ENCODE measurements at regions not wholly inside any gene's neighbourhood (a gene's known extent, or its start where the extent isn't known, plus 50 kb on each side); places are given as distances from the start of the nearest gene placed in this dataset.

DNA sequence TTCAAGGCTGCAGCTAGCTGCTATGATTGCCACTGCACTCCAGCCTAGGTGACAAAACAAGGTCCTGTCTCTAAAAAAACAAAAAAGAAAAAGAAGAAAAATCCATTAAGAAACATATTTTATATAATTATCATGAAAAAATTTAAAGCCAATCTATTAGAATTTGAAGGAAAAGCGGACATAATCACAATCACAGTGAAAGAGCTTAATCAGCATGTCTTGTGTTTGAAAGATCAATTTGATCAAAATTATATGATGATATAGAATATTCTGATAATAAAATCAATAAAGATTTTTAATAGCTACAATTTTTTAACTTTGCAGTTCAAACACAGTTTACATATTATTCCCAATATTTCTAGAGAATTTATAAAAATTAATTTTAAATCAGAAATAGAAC, 210.1 kb downstream of the MEX3B start:
- TF ChIP-seq TAF1 (IDR thresholded peaks at IDR 0.05; ENCODE audit: borderline replicate concordance, low read depth, low read length): no peak
- no peak for TF ChIP-seq FOXM1 (IDR thresholded peaks at IDR 0.05; ENCODE audit: low read depth)
- TF ChIP-seq, protein P1, sequence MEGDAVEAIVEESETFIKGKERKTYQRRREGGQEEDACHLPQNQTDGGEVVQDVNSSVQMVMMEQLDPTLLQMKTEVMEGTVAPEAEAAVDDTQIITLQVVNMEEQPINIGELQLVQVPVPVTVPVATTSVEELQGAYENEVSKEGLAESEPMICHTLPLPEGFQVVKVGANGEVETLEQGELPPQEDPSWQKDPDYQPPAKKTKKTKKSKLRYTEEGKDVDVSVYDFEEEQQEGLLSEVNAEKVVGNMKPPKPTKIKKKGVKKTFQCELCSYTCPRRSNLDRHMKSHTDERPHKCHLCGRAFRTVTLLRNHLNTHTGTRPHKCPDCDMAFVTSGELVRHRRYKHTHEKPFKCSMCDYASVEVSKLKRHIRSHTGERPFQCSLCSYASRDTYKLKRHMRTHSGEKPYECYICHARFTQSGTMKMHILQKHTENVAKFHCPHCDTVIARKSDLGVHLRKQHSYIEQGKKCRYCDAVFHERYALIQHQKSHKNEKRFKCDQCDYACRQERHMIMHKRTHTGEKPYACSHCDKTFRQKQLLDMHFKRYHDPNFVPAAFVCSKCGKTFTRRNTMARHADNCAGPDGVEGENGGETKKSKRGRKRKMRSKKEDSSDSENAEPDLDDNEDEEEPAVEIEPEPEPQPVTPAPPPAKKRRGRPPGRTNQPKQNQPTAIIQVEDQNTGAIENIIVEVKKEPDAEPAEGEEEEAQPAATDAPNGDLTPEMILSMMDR (IDR thresholded peaks at IDR 0.05): no peak
- TF ChIP-seq, protein P2, sequence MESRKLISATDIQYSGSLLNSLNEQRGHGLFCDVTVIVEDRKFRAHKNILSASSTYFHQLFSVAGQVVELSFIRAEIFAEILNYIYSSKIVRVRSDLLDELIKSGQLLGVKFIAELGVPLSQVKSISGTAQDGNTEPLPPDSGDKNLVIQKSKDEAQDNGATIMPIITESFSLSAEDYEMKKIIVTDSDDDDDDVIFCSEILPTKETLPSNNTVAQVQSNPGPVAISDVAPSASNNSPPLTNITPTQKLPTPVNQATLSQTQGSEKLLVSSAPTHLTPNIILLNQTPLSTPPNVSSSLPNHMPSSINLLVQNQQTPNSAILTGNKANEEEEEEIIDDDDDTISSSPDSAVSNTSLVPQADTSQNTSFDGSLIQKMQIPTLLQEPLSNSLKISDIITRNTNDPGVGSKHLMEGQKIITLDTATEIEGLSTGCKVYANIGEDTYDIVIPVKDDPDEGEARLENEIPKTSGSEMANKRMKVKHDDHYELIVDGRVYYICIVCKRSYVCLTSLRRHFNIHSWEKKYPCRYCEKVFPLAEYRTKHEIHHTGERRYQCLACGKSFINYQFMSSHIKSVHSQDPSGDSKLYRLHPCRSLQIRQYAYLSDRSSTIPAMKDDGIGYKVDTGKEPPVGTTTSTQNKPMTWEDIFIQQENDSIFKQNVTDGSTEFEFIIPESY (IDR thresholded peaks at IDR 0.05; ENCODE audit: borderline replicate concordance, low read depth): no peak
- no peak for TF ChIP-seq POLR2AphosphoS5 (IDR thresholded peaks at IDR 0.05; ENCODE audit: low read depth, low read length)
- no peak for TF ChIP-seq CHD2 (IDR thresholded peaks at IDR 0.05; ENCODE audit: low read length, partially characterized antibody)
